CD4-positive, alpha-beta T cell treated with Interleukin-15 for 1 hour (primary cell): ENCODE measurements at regions not wholly inside any gene's neighbourhood (a gene's known extent, or its start where the extent isn't known, plus 50 kb on each side); places are given as distances from the start of the nearest gene placed in this dataset.
"Not testable (repeated sequence)": the region's sequence is repeated elsewhere in the genome, so short reads cannot be mapped to it uniquely, and the experiment has no call there.

ENCODE experiments used
- DNase-seq: peaks from one replicate; pipeline ENCODE4 v3.0.0-alpha.2; 2020

- no peak for DNase-seq
These were observed 89.2 kb upstream of the WDR11 start for GRCh38 chr10:120761951-120762350.

- DNase-seq: no peak
These were observed 85.8 kb upstream of the WDR11 start for GRCh38 chr10:120765226-120765803.

DNA sequence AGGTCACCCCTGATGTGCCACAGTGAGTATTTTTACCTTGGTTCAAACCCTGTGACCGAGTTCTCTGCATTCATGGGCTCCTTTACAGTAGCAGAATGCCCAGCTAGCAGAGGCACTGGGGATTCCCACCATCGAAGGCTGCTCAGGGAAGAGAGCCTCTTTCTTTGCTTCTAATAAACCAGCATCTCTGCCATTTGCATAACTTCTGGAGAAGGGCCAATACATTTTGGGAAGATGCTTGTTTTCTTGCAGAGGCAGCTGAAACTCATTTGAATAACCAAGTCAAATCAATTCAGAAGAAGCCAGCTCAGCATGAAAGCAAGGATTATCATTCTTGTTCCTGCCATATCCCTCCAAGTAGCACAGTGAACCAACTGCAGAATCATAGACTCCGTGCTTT, 82.9 kb upstream of the WDR11 start:
- DNase-seq: no peak

- no peak for DNase-seq
These were observed 80.7 kb upstream of the WDR11 start for GRCh38 chr10:120770496-120770895.

- DNase-seq: no peak
These were observed 74.7 kb upstream of the WDR11 start for GRCh38 chr10:120776442-120776841.

DNA sequence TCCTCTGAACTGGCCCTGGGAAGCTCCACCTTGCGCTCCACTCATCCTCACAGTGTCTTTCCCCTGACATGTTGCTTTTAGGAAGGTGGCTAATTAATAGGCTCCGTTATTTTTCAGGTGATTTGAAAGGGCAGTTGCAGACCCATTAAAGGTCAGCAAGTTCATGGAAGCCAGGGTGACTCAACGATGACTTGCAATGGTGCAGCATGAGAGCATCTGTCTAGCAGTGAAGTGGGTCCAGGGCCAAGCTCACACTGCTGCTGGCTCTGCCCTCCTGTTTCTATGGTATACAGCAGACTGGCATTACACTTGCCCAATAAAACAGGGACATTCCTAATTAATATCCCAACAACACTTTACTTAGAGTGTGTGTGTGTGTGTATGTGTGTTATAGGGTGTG, 68.8 kb upstream of the WDR11 start:
- no peak for DNase-seq

- no peak for DNase-seq
These were observed 68.1 kb upstream of the WDR11 start for GRCh38 chr10:120783098-120783497.

- no peak for DNase-seq
These were observed 67.3 kb upstream of the WDR11 start for GRCh38 chr10:120783867-120784266.

DNA sequence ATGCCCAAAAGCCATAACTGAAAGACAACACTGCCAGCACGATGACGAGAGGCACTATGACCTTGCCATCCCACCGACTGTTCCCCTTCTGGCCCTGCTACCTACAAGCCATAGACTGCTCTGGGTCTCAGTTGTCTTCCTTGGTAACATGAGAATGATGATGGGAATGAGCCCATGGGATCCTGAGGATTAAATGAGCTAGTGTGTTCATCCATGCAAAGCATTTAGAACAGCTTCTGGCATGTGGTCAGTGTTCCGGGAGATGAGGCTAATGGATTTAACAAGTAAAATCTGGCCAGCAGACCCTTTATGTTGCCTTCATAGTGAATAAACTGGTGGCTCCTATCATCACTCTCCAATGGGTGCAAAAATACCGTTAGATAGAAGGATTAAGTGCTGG, 62.4 kb upstream of the WDR11 start:
- no peak for DNase-seq

DNA sequence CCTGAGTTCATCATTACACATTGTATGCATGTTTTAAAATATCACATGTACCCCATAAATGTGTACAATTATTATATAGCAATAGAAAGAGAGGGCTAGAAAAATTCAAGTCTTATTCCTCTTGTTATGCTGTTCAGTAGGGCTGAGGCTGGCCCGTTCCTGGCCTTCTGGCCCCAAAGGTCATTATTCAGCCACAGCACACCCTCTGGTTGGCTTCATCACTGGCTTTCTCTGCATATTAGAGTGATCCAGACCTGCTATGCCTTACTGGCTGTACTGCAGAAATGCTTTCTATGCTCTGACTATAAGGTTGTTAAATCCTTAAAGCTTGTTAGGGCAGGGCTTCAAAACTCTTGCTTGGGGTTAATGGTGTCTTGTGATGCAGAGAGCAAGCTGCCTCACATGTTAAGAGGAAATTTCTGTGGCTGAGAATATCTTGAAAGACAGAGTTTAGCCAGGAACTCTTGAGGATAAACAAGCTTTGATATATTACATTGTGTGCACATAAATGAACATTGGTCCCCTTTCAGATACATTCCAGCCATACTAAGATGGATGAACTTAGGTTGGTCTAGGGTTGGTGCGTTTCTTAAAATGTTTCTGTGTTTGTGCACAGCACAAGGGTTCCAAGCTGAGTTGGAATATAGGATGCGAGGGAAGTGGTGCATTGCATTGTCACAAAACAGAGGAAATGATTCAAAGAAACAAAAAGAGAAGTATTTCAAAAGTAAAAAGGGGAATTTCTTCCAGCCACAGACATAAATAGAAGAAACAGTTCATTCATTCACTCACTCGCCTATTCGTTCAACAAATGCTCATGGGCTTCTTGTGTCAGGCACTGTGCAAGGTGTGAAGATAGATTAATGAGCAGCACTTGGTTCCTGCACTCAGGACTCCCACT, 61.6 kb upstream of the WDR11 start:
- no peak for DNase-seq

DNA sequence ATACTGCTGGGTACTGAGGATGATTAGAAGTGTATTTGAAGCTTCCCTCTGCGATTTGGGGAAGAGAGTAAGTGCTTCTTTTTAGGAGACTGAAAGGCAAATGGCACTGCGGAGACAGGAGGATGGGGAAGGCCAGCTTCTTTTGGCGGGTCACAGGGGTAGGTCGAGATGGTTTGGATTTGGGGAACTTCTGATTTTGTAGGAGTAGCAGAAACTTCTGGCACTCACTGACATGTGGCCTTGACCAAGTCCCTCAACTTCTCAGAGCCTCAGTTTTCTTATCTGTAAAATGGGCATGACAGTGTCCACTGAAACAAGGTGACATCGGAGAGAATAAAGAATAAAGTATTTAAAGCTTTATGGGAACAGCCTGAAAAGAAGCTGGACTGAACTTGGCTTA, 59.8 kb upstream of the WDR11 start:
- no peak for DNase-seq

- no peak for DNase-seq
These were observed 58.1 kb upstream of the WDR11 start for GRCh38 chr10:120793088-120793487.

GRCh38 chr10:120794390-120794789, 56.8 kb upstream of the WDR11 start:
- no peak for DNase-seq

- DNase-seq: not testable (repeated sequence)
These were observed 52.9 kb upstream of the WDR11 start for GRCh38 chr10:120798276-120798675.

GRCh38 chr10:120799849-120800248, 51.3 kb upstream of the WDR11 start:
- DNase-seq: no peak

DNA sequence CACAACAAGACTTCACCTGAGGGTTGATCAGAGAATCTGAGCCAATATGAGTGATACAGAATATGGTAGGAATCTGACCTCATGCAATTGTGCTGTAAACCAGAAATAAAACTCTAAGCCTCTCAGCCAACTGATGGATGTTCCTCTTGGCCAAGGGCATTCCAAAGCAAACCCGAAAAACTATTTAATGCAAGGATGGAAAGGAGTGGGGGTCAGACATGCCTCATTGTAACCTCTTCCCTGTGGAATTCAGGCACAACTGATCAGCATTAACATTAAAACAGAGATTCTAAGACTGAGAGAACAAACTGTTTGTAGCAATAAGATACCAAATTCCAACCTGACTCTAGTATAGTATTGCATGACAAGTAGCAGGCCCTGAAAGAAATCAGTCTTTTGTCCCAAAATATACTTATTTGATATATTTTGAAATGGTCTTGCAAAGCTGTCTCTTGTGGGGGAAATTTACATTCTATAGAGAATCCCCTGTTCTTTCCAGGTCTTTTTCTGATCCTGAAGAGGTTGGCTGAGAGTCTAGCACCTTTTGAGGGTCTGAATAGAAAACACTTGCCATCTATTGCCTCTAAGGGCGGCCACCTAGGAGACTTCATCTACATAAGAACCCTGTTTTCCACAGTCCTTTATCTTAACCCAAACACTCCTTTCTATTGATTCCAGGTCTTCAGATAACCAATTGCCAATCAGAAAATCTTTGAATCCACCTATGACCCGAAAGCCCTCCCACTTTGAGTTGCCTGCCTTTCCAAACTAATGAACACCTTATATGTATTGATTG, 50.4 kb upstream of the WDR11 start:
- no peak for DNase-seq
